Activated CD4-positive, alpha-beta T cell treated with anti-CD3 and anti-CD28 coated beads, Interleukin-10, Interleukin-2, amounts not matched to agents 100 ng/mL and 50 ng/mL, durations not matched to agents 16 hours and 8 hours (primary cell): ENCODE measurements at regions not wholly inside any gene's neighbourhood (a gene's known extent, or its start where the extent isn't known, plus 50 kb on each side); places are given as distances from the start of the nearest gene placed in this dataset.
"Not testable (repeated sequence)": the region's sequence is repeated elsewhere in the genome, so short reads cannot be mapped to it uniquely, and the experiment has no call there.

ENCODE experiments used
- DNase-seq: peaks from one replicate; pipeline ENCODE4 v3.0.0-alpha.2; 2020

GRCh38 chr6:106766201-106766600 is 136.8 kb downstream of the QRSL1 start:
- no peak for DNase-seq

GRCh38 chr6:106765496-106765895 is 136.1 kb downstream of the QRSL1 start:
- no peak for DNase-seq

GRCh38 chr6:106764353-106764980 is 135.1 kb downstream of the QRSL1 start:
- no peak for DNase-seq

GRCh38 chr6:106763361-106763760 is 134.0 kb downstream of the QRSL1 start:
- no peak for DNase-seq

GRCh38 chr6:106761160-106761559 is 131.8 kb downstream of the QRSL1 start:
- DNase-seq, result no peak

GRCh38 chr6:106759112-106759511 is 129.7 kb downstream of the QRSL1 start:
- DNase-seq, result no peak

- no peak for DNase-seq
Observed at GRCh38 chr6:106757722-106758467, 128.5 kb downstream of the QRSL1 start.

- DNase-seq, result no peak
Observed at GRCh38 chr6:106757267-106757666, 127.9 kb downstream of the QRSL1 start.

GRCh38 chr6:106754215-106754614 is 124.8 kb downstream of the QRSL1 start:
- no peak for DNase-seq

GRCh38 chr6:106752641-106753040 is 123.3 kb downstream of the QRSL1 start:
- DNase-seq, result no peak

- DNase-seq, result no peak
Observed at GRCh38 chr6:106751501-106752252, 122.3 kb downstream of the QRSL1 start.

GRCh38 chr6:106750946-106751345 is 121.6 kb downstream of the QRSL1 start:
- DNase-seq, result no peak

- no peak for DNase-seq
Observed at GRCh38 chr6:106750142-106750918, 121.0 kb downstream of the QRSL1 start.

GRCh38 chr6:106749609-106750008 is 120.2 kb downstream of the QRSL1 start:
- no peak for DNase-seq

- DNase-seq, result no peak
Observed at GRCh38 chr6:106748547-106749207, 119.3 kb downstream of the QRSL1 start.

- no peak for DNase-seq
Observed at GRCh38 chr6:106747139-106747538, 117.8 kb downstream of the QRSL1 start.

GRCh38 chr6:106746652-106747051 is 117.3 kb downstream of the QRSL1 start:
- no peak for DNase-seq

- DNase-seq, result no peak
Observed at GRCh38 chr6:106745824-106746582, 116.6 kb downstream of the QRSL1 start.

- DNase-seq, result no peak
Observed at GRCh38 chr6:106745197-106745770, 115.9 kb downstream of the QRSL1 start.

GRCh38 chr6:106744781-106745180 is 115.4 kb downstream of the QRSL1 start:
- no peak for DNase-seq

GRCh38 chr6:106744029-106744428 is 114.7 kb downstream of the QRSL1 start:
- not testable (repeated sequence) for DNase-seq
